Sigmoid colon (tissue), 6 donors: ENCODE measurements at regions not wholly inside any gene's neighbourhood (a gene's known extent, or its start where the extent isn't known, plus 50 kb on each side); places are given as distances from the start of the nearest gene placed in this dataset.
"Not testable (repeated sequence)": the region's sequence is repeated elsewhere in the genome, so short reads cannot be mapped to it uniquely, and the experiment has no call there.

Experiments used
- DNase-seq: peaks from one replicate; pipeline ENCODE4 v3.0.0-alpha.2; 2019
- H3K27ac ChIP-seq, 4 donors: fragments of 200-600 bp; sonication (generic); one replicate each; pipeline ENCODE4 v1.5.1; 2016 to 2019; ENCODE audit warnings: mild to moderate bottlenecking in 1 of 4
- H3K27me3 ChIP-seq, 3 donors: fragments of 200-600 bp; sonication (generic); one replicate each; pipeline ENCODE4 v1.5.1; 2019; ENCODE audit warnings: mild to moderate bottlenecking in 1 of 3
- H3K36me3 ChIP-seq, 4 donors: fragments of 200-600 bp; sonication (generic); one replicate each; pipeline ENCODE4 v1.5.1; 2016 to 2019
- H3K4me1 ChIP-seq, 4 donors: fragments of 200-600 bp; sonication (generic); one replicate each; pipeline ENCODE4 v1.5.1; 2017 to 2019
- H3K4me3 ChIP-seq, 4 donors: fragments of 200-600 bp; sonication (generic); one replicate each; pipeline ENCODE4 v1.5.1; 2017 to 2019; ENCODE audit warnings: mild to moderate bottlenecking in 2 of 4, moderate library complexity in 1 of 4
- H3K9me3 ChIP-seq, 4 donors: fragments of 200-600 bp in 3 of 4; sonication (generic) in 3 of 4; one replicate each; pipeline versions ENCODE4 v1.5.1 to v1.6.1; 2013 to 2019
- CTCF ChIP-seq, 4 experiments: fragments of 450-650 bp in 3 of 4; fragments of 200-600 bp in 1 of 4; IDR thresholded peaks; one replicate each; pipeline ENCODE4 v1.5.1; 2016 to 2019; ENCODE audit warnings: antibody characterized with exemption in 4 of 4, mild to moderate bottlenecking in 3 of 4, moderate library complexity in 2 of 4
- EP300 ChIP-seq, 4 donors: sonication (generic); formaldehyde crosslinking; IDR thresholded peaks; one replicate each; pipeline ENCODE4 v1.6.1; 2017; ENCODE audit warnings: antibody characterized with exemption in 4 of 4
- POLR2A ChIP-seq, 2 donors: fragments of 450-650 bp; IDR thresholded peaks; one replicate each; pipeline ENCODE4 v1.6.1; 2016; ENCODE audit warnings: antibody characterized with exemption in 2 of 2, mild to moderate bottlenecking in 2 of 2, moderate library complexity in 2 of 2
- POLR2AphosphoS5 ChIP-seq, 4 donors: sonication (generic); formaldehyde crosslinking; IDR thresholded peaks; one replicate each; pipeline ENCODE4 v1.6.1; 2017; ENCODE audit warnings: antibody characterized with exemption in 4 of 4
- WGBS, 2 donors: extraction: QIAGEN DNeasy Blood & Tissue Kit; methylation state at CpG; one replicate each; pipeline ENCODE4 v1.1.7; 2013; 5-methylcytosine and 5-hydroxymethylcytosine counted together
- intact Hi-C: fragments of 100-400 bp; cut with DNase I; formaldehyde crosslinking; loops from one replicate; pipeline ENCODE4 v1.15.1; 2023
- donor health status: healthy with polysubstance abuse.
- donor health status: healthy.

GRCh38 chr11:16587670-16588069 is 150.8 kb upstream of the C11orf58 start:
- no peaks in the 10 kb centered on the region for H3K36me3 ChIP-seq
- H3K27ac ChIP-seq: no peak overlapping the region
- no peaks in the 10 kb centered on the region for H3K27me3 ChIP-seq
- H3K4me1 ChIP-seq: no peaks in the 10 kb centered on the region
- WGBS, 2 donors: 47 to 76% methylated on average over 1 of the region's 1 CpG
- no peak overlapping the region for H3K4me3 ChIP-seq
- no peak for DNase-seq
- no peaks in the 10 kb centered on the region for H3K9me3 ChIP-seq
- TF ChIP-seq CTCF (IDR thresholded peaks at IDR 0.05) (no peak), EP300 (IDR thresholded peaks at IDR 0.05) (no peak), POLR2AphosphoS5 (IDR thresholded peaks at IDR 0.05) (no peak), POLR2A (IDR thresholded peaks at IDR 0.05) (no peak)
- intact Hi-C loops: no loop called here

- intact Hi-C loops: no loop called here
- no peak for DNase-seq
- WGBS, 2 donors: 73 to 83% methylated on average over 2 of the region's 2 CpGs
Measured at GRCh38 chr11:16584569-16584968, 153.9 kb upstream of the C11orf58 start.

GRCh38 chr11:16581078-16581477 is 157.4 kb upstream of the C11orf58 start:
- H3K27me3 ChIP-seq, intact Hi-C loops, H3K9me3 ChIP-seq, DNase-seq, H3K4me1 ChIP-seq, H3K4me3 ChIP-seq, H3K36me3 ChIP-seq, H3K27ac ChIP-seq: not testable (repeated sequence)
- 83 to 94% methylated on average over 1 of the region's 1 CpG for WGBS, 2 donors

More at GRCh38 chr11:16584569-16584968, 153.9 kb upstream of the C11orf58 start:
- Histone ChIP-seq H3K27me3 (no peaks in the 10 kb centered on the region), H3K27ac (no peak overlapping the region), H3K36me3 (no peaks in the 10 kb centered on the region), H3K4me3 (no peak overlapping the region), H3K9me3 (no peaks in the 10 kb centered on the region), H3K4me1 (no peaks in the 10 kb centered on the region)
- no peak for TF ChIP-seq EP300 (IDR thresholded peaks at IDR 0.05)
- no peak for TF ChIP-seq CTCF (IDR thresholded peaks at IDR 0.05)
- no peak for TF ChIP-seq POLR2AphosphoS5 (IDR thresholded peaks at IDR 0.05)
- no peak for TF ChIP-seq POLR2A (IDR thresholded peaks at IDR 0.05)

GRCh38 chr11:16577490-16577889 is 161.0 kb upstream of the C11orf58 start:
- H3K27me3 ChIP-seq: no peaks in the 10 kb centered on the region
- no peak overlapping the region for H3K27ac ChIP-seq
- H3K4me1 ChIP-seq: no peaks in the 10 kb centered on the region
- H3K9me3 ChIP-seq: no peaks in the 10 kb centered on the region
- TF ChIP-seq POLR2AphosphoS5 (IDR thresholded peaks at IDR 0.05) (no peak), CTCF (IDR thresholded peaks at IDR 0.05) (no peak), EP300 (IDR thresholded peaks at IDR 0.05) (no peak), POLR2A (IDR thresholded peaks at IDR 0.05) (no peak)
- no peak for DNase-seq
- no peak overlapping the region for H3K4me3 ChIP-seq
- 85 to 90% methylated on average over 1 of the region's 1 CpG for whole genome bisulfite sequencing, 2 donors
- H3K36me3 ChIP-seq: no peaks in the 10 kb centered on the region
- intact Hi-C loops: no loop called here

GRCh38 chr11:16574889-16575288 is 163.6 kb upstream of the C11orf58 start:
- H3K27ac ChIP-seq, intact Hi-C loops, H3K36me3 ChIP-seq, H3K4me3 ChIP-seq, H3K9me3 ChIP-seq, H3K4me1 ChIP-seq, H3K27me3 ChIP-seq, DNase-seq: not testable (repeated sequence)
- 89 to 93% methylated on average over 2 of the region's 2 CpGs for WGBS, 2 donors

- Histone ChIP-seq H3K27me3 (no peaks in the 10 kb centered on the region), H3K4me3 (no peak overlapping the region), H3K9me3 (no peaks in the 10 kb centered on the region), H3K36me3 (no peaks in the 10 kb centered on the region), H3K4me1 (no peaks in the 10 kb centered on the region), H3K27ac (no peak overlapping the region)
- no peak for DNase-seq
- intact Hi-C loops: no loop called here
- no peak for TF ChIP-seq POLR2A (IDR thresholded peaks at IDR 0.05)
- no peak for TF ChIP-seq EP300 (IDR thresholded peaks at IDR 0.05)
- TF ChIP-seq CTCF (IDR thresholded peaks at IDR 0.05): no peak
- TF ChIP-seq POLR2AphosphoS5 (IDR thresholded peaks at IDR 0.05): no peak
Measured at GRCh38 chr11:16572945-16573344, 165.5 kb upstream of the C11orf58 start.
